AG08396 (cell line): ENCODE measurements at regions not wholly inside any gene's neighbourhood (a gene's known extent, or its start where the extent isn't known, plus 50 kb on each side); places are given as distances from the start of the nearest gene placed in this dataset.

Source experiments
- DNase-seq: peaks from one replicate; pipeline ENCODE4 v3.0.0; 2012; ENCODE audit warnings: low spot score, mixed read lengths

- no peak for DNase-seq
Observed at GRCh38 chr2:128437204-128437565, 118.5 kb upstream of the HS6ST1 start.

- DNase-seq = no peak
Observed at GRCh38 chr2:128438091-128438490, 119.4 kb upstream of the HS6ST1 start.

- DNase-seq = no peak
Observed at GRCh38 chr2:128438586-128438985, 119.9 kb upstream of the HS6ST1 start.

- no peak for DNase-seq
Observed at GRCh38 chr2:128439031-128439790, 120.5 kb upstream of the HS6ST1 start.

- DNase-seq = no peak
Observed at GRCh38 chr2:128439791-128440665, 121.4 kb upstream of the HS6ST1 start.

- DNase-seq = no peak
Observed at GRCh38 chr2:128440666-128441340, 122.1 kb upstream of the HS6ST1 start.

GRCh38 chr2:128441341-128442052, 122.8 kb upstream of the HS6ST1 start:
- DNase-seq = no peak

- no peak for DNase-seq
Observed at GRCh38 chr2:128442053-128442751, 123.5 kb upstream of the HS6ST1 start.

- no peak for DNase-seq
Observed at GRCh38 chr2:128442891-128443302, 124.2 kb upstream of the HS6ST1 start.

GRCh38 chr2:128444121-128444771, 125.6 kb upstream of the HS6ST1 start:
- no peak for DNase-seq

- DNase-seq = no peak
Observed at GRCh38 chr2:128444816-128445522, 126.3 kb upstream of the HS6ST1 start.

- DNase-seq = no peak
Observed at GRCh38 chr2:128445523-128445900, 126.8 kb upstream of the HS6ST1 start.

GRCh38 chr2:128446049-128446873, 127.6 kb upstream of the HS6ST1 start:
- no peak for DNase-seq

- no peak for DNase-seq
Observed at GRCh38 chr2:128446874-128447537, 128.3 kb upstream of the HS6ST1 start.

- no peak for DNase-seq
Observed at GRCh38 chr2:128447538-128447995, 128.9 kb upstream of the HS6ST1 start.

- no peak for DNase-seq
Observed at GRCh38 chr2:128448331-128449225, 129.9 kb upstream of the HS6ST1 start.

GRCh38 chr2:128449226-128450061, 130.8 kb upstream of the HS6ST1 start:
- no peak for DNase-seq
